Dermis blood vessel endothelial cell (primary cell): ENCODE measurements at regions not wholly inside any gene's neighbourhood (a gene's known extent, or its start where the extent isn't known, plus 50 kb on each side); places are given as distances from the start of the nearest gene placed in this dataset.
A peak's percentile ranks its signal among the peaks of the same experiment; 100 is the strongest.

Experiments
- DNase-seq: peaks from one replicate; pipeline ENCODE4 v3.0.0; 2010

DNA sequence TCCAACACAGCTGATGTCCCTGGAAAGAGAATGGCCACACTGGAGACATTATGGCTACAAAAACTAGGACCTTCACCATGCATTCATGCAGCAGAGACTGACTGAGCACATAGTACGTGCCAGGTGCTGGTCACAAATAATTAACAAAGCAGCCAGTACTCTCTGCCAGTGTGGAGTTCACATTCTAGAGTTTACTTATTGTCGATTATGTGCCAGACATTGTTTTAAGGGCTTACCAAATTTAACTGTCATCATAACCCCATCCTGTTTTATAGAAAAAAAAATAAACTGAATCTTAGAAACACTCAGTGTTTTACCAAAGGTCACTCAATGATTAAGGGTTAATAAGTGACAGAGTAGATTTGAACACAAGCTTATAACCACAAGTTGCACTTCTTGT, 143.3 kb downstream of the RRAGC start:
- DNase-seq = no peak

DNA sequence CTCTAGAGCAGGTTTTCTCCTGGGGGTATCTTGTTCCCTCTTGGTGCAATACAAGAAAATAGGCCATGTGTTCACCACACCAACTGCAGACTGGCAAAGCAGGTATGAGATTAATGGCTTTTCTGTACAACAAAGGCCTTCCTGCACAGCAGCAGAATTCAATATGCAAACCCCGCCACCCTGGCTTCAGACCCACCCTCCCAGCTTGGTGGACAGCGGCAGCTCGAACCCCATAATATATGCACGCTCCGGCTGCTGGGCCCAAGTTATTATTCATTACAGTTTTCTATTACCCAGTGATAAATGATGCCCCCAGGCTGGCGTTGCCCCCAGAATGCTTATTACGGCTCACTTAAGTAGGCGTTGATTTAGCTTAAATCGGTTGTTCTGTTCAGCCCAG, 144.2 kb downstream of the RRAGC start:
- DNase-seq = no peak

DNA sequence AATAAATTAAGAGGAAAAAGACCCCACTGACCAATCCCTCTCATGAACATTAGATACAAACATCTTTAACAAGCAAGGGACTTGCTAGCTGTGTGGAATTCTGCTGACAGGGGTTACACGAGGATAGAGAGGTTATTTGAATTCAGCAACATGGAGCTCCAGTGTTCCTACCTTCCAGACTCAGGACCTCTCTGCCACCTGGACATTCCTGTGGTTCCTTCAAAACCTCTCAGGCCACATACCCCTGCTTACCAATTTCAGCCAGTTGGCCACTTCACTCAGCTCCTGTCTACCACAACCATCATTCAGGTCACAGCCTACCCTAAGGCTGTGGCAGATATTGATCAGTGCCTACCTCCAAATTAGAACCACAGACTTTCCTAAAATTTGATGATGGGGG, 147.5 kb downstream of the RRAGC start:
- DNase-seq = no peak

DNA sequence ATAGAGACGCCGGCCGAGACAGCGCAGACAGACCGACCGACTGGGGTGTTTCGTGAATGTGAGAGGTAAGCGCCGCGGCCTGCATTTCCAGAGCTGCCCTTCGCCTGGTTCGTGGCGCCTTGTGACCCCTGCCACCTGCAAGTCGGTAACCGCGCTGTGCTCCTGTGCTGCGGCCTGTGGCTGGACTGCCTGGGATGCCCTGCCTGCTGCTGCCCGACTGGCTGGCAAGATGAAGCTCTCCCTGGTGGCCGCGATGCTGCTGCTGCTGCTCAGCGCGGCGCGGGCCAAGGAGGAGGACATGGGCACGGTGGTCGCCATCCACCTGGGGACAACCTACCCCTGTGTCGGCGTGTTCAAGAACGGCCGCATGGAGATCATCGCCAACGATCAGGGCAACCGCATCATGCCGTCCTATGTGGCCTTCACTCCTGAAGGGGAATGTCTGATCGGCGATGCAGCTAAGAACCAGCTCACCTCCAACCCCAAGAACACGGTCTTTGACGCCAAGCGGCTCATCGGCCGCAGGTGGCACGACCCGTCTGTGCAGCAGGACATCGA, 150.8 kb downstream of the RRAGC start:
- no peak for DNase-seq

DNA sequence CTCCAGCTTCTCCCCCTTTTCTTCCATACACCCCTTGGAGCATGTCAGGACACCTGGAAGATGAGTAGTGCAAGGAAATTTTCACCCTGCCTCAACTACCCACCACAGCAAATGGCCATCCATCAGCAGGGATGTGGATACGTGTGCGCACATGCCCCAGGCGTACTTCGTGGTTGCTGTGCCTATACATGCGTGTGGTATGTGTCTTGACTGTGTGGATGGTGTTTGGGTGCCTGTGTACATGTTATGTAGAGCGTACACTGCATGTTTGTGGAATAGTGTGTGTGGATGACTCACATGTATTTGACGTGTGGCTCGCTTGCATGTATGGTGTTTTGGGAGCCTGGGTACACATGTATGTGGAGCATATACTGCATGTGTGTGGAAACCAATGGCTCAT, 158.5 kb downstream of the RRAGC start:
- DNase-seq = no peak

DNA sequence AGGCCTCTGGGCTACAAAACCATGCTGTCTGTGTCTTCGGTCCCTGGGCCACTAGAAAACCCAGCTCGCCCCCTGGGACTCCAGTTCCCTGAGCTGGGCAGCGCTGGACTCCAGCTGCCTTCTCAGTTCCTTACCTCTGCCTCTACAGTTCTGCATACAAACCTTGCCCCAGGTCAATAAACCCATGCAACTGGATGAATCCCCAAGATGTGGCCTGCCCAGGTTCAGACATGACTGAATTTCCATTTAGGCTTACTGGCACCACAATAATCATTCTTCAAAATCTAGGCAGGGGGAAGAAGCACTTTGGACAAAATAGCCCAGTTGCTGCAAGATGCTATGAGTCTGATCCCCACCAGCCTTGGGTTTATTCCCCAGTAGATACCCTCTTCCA, 159.5 kb downstream of the RRAGC start:
- DNase-seq = no peak

DNA sequence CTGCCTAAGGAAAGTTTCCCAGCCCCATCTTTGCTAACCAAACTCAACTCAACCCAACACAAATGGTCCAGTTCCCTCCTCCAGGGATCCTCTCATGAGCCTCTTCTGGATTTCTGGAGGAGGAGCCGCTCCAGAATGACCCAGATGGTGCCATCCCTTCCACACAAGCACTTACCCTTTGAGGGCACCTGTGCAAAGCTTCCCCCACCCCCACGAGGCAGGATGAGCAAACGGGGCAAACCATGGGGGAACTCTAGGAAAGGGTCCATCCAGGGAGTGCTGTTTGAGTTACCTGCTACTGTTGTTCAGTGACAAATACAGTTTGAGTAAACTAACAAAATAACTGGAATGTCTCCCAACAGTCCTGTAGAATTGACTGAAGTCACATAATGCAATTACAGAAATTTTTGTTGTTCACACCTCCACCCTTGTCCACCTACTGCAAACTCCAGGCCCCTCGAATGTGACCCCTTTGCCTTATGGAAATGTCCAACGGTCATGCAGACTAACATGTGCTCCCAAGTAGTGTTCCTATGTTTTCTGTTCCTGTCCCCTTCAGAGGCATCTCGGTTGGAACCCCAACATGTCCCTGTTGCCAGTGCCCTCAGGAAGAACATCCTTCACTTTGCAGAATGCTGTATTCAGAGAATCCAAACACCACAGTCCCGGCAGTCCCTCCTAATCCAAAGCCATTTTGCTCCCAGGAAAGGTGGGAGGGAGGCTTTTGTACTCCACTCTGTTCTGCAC, 160.1 kb downstream of the RRAGC start:
- no peak for DNase-seq

DNA sequence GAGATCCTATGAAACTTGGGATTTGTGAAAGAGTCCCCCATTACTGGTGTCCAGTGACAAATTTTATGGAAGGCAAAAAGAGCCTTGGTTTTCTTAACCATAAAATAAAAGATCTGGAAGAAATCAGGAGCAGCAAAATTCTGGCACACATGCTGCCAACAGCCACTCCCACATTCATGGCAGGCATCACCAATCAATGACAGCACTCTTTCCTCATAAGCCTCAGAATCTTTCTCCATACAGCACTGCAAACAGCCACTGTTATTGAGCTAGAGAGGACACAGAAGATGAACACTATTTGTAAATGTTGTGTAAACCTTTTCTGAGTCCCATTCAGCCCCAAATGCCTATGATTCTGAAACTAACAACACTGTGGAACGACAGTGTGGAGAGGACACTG, 162.2 kb downstream of the RRAGC start:
- DNase-seq = no peak

DNA sequence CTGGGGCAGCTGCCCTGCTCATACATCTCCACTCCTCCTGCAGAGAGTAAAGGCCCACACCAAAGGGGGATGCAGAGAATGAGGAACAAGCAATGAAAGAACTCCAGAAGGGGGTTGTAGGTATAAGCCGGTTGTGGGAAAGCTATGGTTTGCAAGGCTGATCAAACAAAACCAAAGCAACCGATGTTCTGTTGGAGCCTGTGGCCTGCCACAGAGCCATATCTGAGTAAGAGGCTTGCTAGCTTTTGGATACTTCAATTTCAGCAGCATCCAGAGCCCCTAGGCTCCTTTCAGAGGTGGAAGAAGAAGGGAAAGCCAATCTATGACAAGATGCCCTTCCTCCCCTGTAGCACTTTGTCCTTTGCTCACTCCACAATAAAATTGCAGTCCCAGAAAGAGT, 163.2 kb downstream of the RRAGC start:
- DNase-seq = no peak

DNA sequence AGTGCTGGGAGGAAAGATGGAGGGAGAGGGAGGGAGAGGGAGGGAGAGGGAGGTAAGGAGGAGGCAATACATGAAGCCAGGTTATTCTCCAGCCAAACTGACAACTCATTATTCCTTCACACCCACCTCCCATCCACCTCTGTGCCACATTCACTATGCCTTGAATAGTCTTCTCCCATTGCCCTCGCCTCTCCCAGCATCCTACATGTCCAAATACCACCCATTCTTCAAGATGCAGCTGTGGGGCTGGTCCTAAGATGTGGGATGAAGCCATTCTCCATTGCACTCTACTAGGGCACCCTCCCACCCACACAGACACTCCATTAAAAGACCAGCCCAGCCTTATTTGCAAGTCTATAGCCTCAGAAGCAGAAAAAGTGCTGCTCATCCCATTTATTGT, 165.8 kb downstream of the RRAGC start:
- no peak for DNase-seq

DNA sequence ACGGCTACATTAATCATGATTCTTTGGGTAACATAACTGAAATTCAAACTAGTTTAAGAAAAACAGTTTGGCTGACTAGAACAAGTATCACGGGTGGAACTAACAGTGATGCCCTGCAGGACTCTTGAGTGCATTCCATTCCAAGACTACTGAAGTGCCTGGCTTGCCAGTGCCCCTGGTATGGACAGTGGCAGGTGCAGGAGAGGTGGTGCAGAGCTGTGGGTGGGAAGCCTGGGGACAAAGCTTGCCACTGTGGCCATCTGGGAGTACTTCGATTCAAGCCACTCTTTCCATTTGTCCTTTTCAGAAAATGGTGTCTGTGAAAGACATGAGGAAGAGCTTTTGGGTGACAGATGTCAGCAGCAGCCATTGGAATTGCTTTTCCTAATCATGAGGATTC, 166.5 kb downstream of the RRAGC start:
- DNase-seq = no peak

DNA sequence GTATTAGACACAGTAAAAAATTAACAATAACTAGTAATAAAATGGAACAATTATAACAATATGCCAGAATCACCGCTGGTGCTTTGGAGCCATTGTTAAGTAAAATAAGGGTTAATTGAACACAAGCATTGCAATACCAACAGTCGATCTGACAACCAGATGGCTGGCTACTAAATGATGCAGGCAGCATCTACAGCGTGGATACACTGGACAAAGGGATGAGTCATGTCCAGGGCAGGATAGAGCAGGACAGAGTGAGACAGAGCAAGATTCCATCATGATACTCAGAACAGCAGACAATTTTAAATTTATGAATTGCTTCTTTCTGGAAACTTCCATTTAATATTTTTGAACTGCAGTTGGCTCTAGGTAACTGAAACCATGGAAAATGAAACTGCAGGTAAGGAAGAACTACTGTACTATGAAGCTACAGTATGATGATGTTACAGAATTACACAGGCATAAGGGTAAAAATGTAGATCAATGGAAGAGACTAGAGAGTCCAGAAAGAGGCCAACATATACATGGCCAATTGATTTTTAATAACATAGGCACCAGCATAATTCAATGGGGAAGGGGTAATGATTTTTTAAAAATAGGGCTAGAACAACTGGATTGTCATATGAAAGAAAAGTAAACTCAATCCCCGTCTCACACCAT, 168.7 kb downstream of the RRAGC start:
- DNase-seq = no peak

DNA sequence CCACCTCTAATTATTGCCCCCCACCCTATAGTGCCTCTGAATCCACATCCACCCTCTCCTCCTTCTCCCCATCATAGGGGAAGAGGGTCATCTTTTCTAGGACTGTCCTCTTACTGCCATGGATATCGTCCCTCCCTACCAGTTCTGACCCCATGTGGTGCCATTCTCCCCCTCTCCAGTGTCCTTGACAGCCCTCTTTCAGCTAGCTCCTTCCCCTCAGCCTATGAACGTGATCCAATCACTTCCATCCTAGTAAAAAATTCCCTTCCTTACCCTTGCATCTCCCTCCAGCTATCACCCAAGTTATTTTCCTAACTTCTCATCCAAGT, 172.7 kb downstream of the RRAGC start:
- no peak for DNase-seq

DNA sequence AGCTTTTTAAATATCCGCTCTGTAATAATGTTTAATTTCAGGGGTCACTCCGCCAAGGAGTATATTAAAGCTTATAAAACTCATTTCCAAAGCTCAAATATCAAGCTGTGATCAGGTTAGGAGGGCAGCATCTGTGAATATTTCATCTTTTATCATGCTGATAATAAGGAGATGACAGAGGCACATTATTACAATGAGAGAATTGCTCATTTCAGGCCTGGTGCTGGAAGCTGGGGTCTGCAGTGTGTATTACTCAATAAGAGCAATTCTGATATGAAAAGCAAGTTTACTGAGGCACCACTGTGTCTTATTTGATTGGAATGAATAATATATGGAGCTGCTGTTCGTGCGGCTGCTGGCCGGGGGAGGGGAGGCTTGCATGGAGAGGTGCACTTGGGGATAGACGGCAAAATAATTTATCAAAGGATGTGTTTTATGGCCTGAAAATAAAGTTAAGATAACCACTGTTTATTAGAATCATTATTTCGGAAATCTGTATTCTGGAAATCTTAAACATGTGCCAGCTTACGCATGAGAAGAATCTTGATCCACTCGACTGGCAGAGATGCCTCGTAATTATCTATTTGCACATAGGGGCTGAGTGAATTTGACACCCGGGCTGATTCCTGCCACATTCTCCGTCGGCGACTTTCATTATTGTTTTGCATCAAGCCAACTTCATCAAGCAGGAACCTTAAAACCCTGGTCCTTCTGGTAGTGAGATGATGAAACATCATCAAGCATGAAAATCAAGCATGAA, 173.2 kb downstream of the RRAGC start:
- no peak for DNase-seq

DNA sequence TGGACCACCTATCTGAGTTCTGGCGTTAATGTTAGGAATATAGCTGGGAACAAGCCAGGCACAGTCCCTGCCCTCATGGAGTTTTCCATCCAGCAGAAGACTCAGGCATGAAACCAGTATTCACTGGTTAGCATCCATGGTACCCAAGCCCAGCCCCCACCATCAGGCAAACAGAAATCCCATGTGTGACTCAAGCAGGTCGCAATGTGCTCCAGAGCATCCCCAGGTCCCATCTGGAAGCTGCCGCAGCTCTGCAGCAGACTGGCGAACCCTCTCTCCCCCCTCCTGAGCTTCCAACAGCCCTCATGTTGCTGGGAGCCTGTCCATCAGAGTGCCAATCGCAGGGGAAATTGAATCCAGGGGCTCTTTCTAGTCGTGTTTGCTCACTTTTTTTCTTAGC, 174.2 kb downstream of the RRAGC start:
- DNase-seq = no peak

DNA sequence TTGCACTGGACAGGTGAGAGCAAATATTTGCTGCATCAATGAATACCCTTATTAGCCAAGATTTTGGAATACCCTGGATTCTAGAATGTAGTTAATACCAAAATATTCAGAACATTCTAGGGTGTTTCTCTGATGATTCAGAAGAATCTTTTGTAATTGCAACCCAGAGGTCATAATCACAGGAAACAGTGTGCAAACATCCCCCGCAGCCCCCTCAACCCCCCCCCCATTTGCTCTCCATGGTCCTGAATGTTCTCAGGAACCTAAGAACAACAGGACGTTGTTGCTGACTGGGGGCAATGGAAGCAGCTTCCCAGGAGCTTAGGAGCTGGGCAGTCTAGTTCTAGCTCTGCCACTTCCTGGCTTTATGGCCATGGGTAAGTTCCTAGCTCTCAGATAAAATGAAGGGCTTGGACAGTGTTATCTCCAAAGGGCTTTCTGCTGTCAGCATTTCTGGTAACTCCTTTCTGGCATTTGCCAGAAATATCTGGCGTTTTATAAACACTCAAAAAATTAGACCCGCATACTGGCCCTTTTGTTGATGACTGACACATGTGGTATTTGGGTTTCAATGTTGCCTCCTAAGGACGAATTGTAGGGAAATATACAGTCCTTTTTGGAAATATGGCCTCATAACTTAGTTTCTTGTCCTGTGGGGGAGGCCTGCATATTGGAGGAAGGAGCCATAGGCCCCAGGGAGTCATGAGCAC, 178.6 kb downstream of the RRAGC start:
- DNase-seq = peak; percentile 63

DNA sequence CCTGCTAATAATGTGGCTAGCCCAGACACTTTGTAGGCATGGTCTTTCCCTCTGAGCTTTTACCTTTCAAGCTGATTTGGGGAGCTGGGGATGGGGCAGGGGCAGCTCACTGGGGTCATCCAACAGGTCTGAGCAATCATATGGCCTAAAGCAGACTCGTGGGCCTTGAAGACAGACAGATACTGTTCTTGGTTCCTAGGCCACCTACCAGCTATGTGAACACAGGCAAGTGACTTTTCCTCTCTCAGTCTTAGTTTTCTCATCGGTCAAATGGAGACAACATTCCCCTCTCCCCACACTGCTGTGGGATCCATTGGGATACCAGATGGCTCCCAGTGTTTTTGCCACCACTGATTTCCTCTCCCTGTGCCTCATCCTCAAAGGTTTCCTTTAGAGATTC, 181.8 kb downstream of the RRAGC start:
- DNase-seq = no peak

DNA sequence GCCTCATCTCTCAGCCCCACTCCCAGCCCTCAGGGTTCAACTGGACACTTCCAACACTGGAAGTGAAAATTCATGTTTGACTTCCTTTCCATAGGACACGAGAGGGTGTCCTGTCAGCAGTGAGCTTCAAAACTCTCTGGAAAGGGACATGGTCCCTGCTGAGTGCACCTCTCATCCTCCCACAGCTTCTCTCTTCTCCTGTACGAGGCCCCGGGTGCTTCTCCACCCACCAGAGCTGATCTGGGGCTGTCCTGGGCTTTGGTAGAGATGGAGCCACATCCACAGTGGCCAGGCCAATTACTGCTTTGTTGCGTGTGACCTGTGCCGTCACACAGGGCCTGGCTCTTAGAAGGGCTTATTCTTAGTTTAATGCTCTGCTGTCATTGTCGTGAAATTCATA, 182.3 kb downstream of the RRAGC start:
- DNase-seq = no peak

DNA sequence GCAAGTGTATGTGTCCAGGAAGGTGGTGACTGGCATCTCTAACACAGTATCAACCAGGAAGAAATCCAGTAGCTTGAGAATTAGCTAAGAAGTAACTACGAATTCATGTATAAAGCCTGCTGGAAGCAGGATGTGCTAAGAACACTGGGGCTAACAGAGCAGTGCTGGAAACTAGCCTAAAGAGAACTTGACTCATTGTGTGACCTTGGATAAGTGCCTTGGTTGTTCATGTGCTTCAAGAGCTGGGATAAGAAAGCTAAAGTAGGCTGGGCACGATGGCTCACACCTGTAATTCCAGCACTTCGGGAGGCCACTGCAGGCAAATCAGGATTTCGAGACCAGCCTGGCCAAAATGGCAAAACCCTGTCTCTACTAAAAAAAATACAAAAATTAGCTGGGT, 186.9 kb downstream of the RRAGC start:
- no peak for DNase-seq

DNA sequence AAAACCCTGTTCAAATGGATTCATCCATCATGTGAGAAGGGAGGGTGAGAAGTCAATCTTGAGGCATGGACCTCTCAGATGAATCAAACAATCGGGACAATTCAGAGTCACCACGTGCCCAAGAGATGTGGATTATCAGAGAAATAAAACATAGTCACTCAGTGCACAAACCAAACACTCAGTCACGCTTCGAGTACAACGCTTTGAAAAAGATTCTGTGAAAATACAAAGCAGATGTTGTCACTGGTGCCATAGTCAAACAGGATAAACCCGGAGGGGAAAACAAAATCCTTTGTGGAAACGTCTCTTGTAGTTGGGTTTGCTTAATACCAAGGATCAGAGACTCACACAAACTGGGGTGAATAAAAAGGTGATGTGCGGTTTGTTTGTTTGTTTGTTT, 188.4 kb downstream of the RRAGC start:
- no peak for DNase-seq

DNA sequence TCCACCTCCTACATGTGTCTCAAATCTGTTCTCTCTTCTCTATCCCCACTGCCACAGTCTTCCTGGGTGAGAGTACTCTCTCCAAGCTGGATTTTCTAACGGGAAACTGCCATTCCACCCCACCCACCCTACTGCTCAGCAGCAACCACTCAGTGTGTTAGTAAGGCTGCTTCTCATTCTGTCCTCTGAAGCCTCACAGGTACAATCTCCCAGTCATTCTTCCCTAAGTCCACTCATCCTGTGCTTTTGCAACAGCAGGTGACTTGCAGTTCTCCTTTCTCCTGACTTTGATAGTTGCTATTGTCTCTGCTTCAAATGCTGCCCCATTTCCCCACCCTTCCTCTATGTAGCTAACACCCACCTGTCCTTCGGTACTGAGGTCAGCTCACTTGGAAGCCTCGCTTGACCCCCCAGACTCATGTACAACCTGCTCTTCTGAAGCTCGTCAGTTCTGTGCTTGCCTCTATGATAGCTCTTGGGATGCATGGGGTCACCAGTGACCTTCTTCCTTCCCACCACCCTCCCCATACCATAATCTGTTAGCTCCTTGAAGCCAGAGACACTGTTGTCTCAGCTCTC, 188.9 kb downstream of the RRAGC start:
- DNase-seq = no peak

DNA sequence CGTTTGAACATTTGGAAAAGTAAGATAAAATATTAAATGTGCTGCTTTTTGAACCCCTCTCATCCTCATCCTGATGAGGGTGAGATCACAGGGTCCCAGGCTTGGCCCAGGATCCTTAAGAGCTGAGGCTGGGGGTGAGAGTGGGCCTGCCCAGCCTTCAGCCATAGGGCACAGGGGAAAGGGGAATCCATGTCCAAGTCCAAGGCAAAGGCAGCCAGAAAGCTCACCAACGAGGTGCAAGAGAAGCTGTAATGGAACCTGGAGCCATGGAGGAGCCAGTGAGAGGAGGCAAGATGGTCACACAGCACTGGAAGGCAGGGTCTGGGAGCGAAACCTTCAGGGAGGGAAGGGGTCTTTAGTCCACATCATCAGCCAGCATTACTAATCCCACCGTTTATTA, 191.9 kb downstream of the RRAGC start:
- no peak for DNase-seq

DNA sequence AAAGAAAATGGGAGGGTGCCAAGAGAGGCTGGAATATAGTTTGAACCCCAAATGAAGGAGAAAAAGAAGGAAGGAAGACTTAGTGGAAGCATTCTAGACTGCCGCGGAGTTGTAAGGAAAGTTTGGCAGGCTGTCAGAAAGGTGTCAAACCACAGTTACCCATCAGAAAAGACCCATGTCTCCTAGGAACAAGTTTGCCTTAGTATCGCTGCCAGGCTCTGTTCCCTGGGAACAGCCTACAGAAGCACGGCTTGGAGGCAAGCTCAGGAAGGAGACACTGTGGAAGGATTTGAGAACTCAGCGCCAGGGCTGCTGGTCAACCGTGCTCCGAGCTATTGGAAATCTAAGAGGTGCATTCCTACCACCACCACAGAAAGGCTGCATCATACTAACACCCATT, 197.4 kb downstream of the RRAGC start:
- no peak for DNase-seq
